OCI-LY3 (cell line): ENCODE measurements at regions not wholly inside any gene's neighbourhood (a gene's known extent, or its start where the extent isn't known, plus 50 kb on each side); places are given as distances from the start of the nearest gene placed in this dataset.

Experiments
- H2AFZ ChIP-seq: fragments of 200-600, 300-600 bp; shearing (Covaris generic); 2 replicates; pipeline ENCODE4 v1.6.0; 2014; ENCODE audit warnings: antibody characterized with exemption, low read depth, low read length
- H3K27ac ChIP-seq: fragments of 200-600, 300-600 bp; sonication (generic); 2 replicates; pipeline ENCODE4 v1.5.1; 2014; ENCODE audit warnings: mild to moderate bottlenecking, low read length, moderate library complexity, mixed read lengths
- H3K27me3 ChIP-seq: fragments of 200-600, 300-600 bp; sonication (generic); 2 replicates; pipeline ENCODE4 v1.6.1; 2014; ENCODE audit warnings: low read depth, low read length, mixed read lengths
- H3K36me3 ChIP-seq: fragments of 200-600, 300-600 bp; sonication (generic); replicated peaks from 2 replicates; pipeline ENCODE3; 2014; ENCODE audit warnings: low read depth, low read length, mixed read lengths
- H3K4me1 ChIP-seq: fragments of 300-600, 200-600 bp; sonication (generic); 2 replicates; pipeline ENCODE4 v1.6.1; 2014; ENCODE audit warnings: low read length, mixed read lengths
- H3K4me2 ChIP-seq: fragments of 200-600, 300-600 bp; sonication (generic); 2 replicates; pipeline ENCODE4 v1.6.1; 2014; ENCODE audit warnings: low read length, mixed read lengths
- H3K4me3 ChIP-seq: fragments of 300-600, 200-600 bp; sonication (generic); 2 replicates; pipeline ENCODE4 v1.5.1; 2014; ENCODE audit warnings: antibody characterized with exemption, mild to moderate bottlenecking, low read length, moderate library complexity
- H3K79me2 ChIP-seq: fragments of 300-600, 200-600 bp; shearing (Covaris generic); 2 replicates; pipeline ENCODE4 v1.6.1; 2014; ENCODE audit warnings: mild to moderate bottlenecking, low read length, mixed read lengths
- H3K9ac ChIP-seq: fragments of 300-600, 200-600 bp; shearing (Covaris generic); 2 replicates; pipeline ENCODE4 v1.6.0; 2014; ENCODE audit warnings: mild to moderate bottlenecking, low read length, moderate library complexity
- H3K9me3 ChIP-seq: fragments of 200-600, 300-600 bp; shearing (Covaris generic); 2 replicates; pipeline ENCODE4 v1.6.1; 2014; ENCODE audit warnings: low read length, mixed read lengths; ENCODE audit not compliant: insufficient read depth
- H4K20me1 ChIP-seq: fragments of 200-600, 300-600 bp; sonication (generic); 2 replicates; pipeline ENCODE4 v1.6.1; 2016; ENCODE audit warnings: low read length, mixed read lengths; ENCODE audit not compliant: insufficient read depth
- EZH2phosphoT487 ChIP-seq: fragments of 200-600 bp; shearing (Covaris generic); IDR thresholded peaks from 2 replicates; pipeline ENCODE4 v1.6.1; 2018; ENCODE audit warnings: antibody characterized with exemption, mixed run types, low read depth
- TF ChIP-seq, protein P1 (sequence below): fragments of 200-600, 300-600 bp; sonication (generic); IDR thresholded peaks from 2 replicates; pipeline ENCODE4 v1.5.1; 2014; ENCODE audit warnings: antibody characterized with exemption, low read length, low read depth

DNA sequence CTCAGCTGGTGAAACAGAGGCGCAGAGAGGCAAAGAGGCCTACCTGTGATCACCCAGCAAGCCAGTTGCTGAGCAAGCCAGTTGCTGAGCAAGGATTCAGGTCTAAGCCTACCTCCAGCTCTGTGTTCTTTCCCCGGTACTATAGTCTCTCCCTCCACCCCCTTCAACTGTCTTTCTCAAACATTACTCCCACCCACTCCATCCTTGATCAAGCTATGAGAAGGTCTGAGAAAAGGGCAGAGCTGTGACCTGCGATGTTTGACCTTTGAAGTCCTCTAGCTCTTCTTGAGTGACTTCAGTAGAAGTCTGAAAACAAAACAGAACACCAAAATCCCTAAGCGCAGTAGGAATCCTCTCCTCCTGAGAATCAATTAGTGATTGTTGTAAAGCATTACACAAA is 665.2 kb upstream of the ID2 start:
- Histone ChIP-seq H2AFZ (no peak overlapping the region), H3K36me3 (peaks cover 6% of the 10 kb centered on the region), H3K27ac (no peak overlapping the region), H3K4me3 (no peak overlapping the region), H4K20me1 (no peaks in the 10 kb centered on the region), H3K79me2 (no peaks in the 10 kb centered on the region), H3K9me3 (peaks cover 11% of the 10 kb centered on the region), H3K9ac (no peak overlapping the region), H3K4me2 (no peak overlapping the region), H3K4me1 (peaks cover 14% of the 10 kb centered on the region), H3K27me3 (no peaks in the 10 kb centered on the region)
- TF ChIP-seq, protein P1, sequence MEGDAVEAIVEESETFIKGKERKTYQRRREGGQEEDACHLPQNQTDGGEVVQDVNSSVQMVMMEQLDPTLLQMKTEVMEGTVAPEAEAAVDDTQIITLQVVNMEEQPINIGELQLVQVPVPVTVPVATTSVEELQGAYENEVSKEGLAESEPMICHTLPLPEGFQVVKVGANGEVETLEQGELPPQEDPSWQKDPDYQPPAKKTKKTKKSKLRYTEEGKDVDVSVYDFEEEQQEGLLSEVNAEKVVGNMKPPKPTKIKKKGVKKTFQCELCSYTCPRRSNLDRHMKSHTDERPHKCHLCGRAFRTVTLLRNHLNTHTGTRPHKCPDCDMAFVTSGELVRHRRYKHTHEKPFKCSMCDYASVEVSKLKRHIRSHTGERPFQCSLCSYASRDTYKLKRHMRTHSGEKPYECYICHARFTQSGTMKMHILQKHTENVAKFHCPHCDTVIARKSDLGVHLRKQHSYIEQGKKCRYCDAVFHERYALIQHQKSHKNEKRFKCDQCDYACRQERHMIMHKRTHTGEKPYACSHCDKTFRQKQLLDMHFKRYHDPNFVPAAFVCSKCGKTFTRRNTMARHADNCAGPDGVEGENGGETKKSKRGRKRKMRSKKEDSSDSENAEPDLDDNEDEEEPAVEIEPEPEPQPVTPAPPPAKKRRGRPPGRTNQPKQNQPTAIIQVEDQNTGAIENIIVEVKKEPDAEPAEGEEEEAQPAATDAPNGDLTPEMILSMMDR = no peak

- H3K9me3 ChIP-seq = peaks cover 25% of the 10 kb centered on the region
- no peak overlapping the region for H2AFZ ChIP-seq
- TF ChIP-seq EZH2phosphoT487 = no peak
- TF ChIP-seq, protein P1 = no peak
- H3K4me3 ChIP-seq = no peak overlapping the region
- H3K27ac ChIP-seq = no peak overlapping the region
- H3K79me2 ChIP-seq = no peaks in the 10 kb centered on the region
- peaks cover 15% of the 10 kb centered on the region for H3K36me3 ChIP-seq
- H4K20me1 ChIP-seq = no peaks in the 10 kb centered on the region
- H3K4me2 ChIP-seq = no peak overlapping the region
- no peak overlapping the region for H3K9ac ChIP-seq
- peaks cover 27% of the 10 kb centered on the region for H3K4me1 ChIP-seq
- H3K27me3 ChIP-seq = no peaks in the 10 kb centered on the region
Measured at GRCh38 chr2:8018956-8019355, 662.9 kb upstream of the ID2 start.

DNA sequence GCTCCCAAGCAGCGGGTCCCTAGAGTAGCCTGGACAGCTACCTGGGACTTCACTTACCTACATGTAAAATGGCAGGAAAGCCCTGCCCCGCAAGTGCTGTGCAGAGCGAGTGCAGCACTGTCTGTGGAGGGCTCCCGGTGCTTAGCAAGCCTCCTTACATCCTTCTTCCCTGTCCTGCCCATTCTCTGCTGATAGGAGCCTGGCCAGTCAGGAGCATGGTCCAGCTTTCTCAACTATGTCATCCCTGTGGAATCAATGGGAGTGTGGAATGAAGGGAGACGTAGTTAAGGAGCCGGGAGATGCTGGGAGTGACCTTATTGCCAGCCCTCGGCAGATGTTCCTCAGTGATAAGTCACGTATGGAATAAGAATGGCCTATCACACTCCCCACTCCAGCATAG is 661.9 kb upstream of the ID2 start:
- Histone ChIP-seq H3K36me3 (peaks cover 19% of the 10 kb centered on the region), H4K20me1 (no peaks in the 10 kb centered on the region), H3K4me3 (no peak overlapping the region), H3K27me3 (no peaks in the 10 kb centered on the region), H2AFZ (no peak overlapping the region), H3K9me3 (peaks cover 25% of the 10 kb centered on the region), H3K27ac (no peak overlapping the region), H3K4me1 (peaks cover 27% of the 10 kb centered on the region), H3K79me2 (no peaks in the 10 kb centered on the region), H3K4me2 (no peak overlapping the region), H3K9ac (no peak overlapping the region)
- TF ChIP-seq, protein P1 = no peak
- TF ChIP-seq EZH2phosphoT487 = no peak

GRCh38 chr2:8021921-8022320 is 659.9 kb upstream of the ID2 start:
- Histone ChIP-seq H3K79me2 (no peaks in the 10 kb centered on the region), H3K4me3 (no peak overlapping the region), H3K27ac (no peak overlapping the region), H3K9me3 (peaks cover 25% of the 10 kb centered on the region), H2AFZ (no peak overlapping the region), H3K4me2 (no peak overlapping the region), H3K36me3 (peaks cover 19% of the 10 kb centered on the region), H3K27me3 (no peaks in the 10 kb centered on the region), H4K20me1 (no peaks in the 10 kb centered on the region), H3K4me1 (peaks cover 14% of the 10 kb centered on the region), H3K9ac (no peak overlapping the region)
- TF ChIP-seq, protein P1 = no peak
- TF ChIP-seq EZH2phosphoT487 = no peak
